Prostate gland (tissue), 2 donors: ENCODE measurements at regions not wholly inside any gene's neighbourhood (a gene's known extent, or its start where the extent isn't known, plus 50 kb on each side); places are given as distances from the start of the nearest gene placed in this dataset.

Experiments used
- POLR2AphosphoS5 ChIP-seq: sonication (generic); formaldehyde crosslinking; IDR thresholded peaks from one replicate; pipeline ENCODE4 v1.6.1; 2017; ENCODE audit warnings: antibody characterized with exemption
- TF ChIP-seq, protein P1 (sequence below), 4 experiments: fragments of 200-600 bp in 2 of 4; fragments of 450-650 bp in 2 of 4; sonication (generic) in 2 of 4; IDR thresholded peaks; 1 replicate in 3 of 4; 2 replicates in 1 of 4; pipeline ENCODE4 v1.5.1; 2016 to 2019; ENCODE audit warnings: antibody characterized with exemption in 4 of 4, mild to moderate bottlenecking in 2 of 4, moderate library complexity in 2 of 4

- TF ChIP-seq, protein P1, sequence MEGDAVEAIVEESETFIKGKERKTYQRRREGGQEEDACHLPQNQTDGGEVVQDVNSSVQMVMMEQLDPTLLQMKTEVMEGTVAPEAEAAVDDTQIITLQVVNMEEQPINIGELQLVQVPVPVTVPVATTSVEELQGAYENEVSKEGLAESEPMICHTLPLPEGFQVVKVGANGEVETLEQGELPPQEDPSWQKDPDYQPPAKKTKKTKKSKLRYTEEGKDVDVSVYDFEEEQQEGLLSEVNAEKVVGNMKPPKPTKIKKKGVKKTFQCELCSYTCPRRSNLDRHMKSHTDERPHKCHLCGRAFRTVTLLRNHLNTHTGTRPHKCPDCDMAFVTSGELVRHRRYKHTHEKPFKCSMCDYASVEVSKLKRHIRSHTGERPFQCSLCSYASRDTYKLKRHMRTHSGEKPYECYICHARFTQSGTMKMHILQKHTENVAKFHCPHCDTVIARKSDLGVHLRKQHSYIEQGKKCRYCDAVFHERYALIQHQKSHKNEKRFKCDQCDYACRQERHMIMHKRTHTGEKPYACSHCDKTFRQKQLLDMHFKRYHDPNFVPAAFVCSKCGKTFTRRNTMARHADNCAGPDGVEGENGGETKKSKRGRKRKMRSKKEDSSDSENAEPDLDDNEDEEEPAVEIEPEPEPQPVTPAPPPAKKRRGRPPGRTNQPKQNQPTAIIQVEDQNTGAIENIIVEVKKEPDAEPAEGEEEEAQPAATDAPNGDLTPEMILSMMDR (IDR thresholded peaks at IDR 0.05) = no peak
- TF ChIP-seq POLR2AphosphoS5 = no peak
Measured at GRCh38 chr2:157036726-157037125, 220.8 kb upstream of the GALNT5 start.
